Activated naive CD8-positive, alpha-beta T cell (primary cell): ENCODE measurements at regions not wholly inside any gene's neighbourhood (a gene's known extent, or its start where the extent isn't known, plus 50 kb on each side); places are given as distances from the start of the nearest gene placed in this dataset.
A peak's percentile ranks its signal among the peaks of the same experiment; 100 is the strongest.

Source experiments
- H3K27ac Mint-ChIP-seq: one replicate; pipeline ENCODE4 v1.8.0; 2021; ENCODE audit warnings: mixed read lengths
- H3K27me3 Mint-ChIP-seq: one replicate; pipeline ENCODE4 v1.8.0; 2021; ENCODE audit warnings: mixed read lengths
- H3K36me3 Mint-ChIP-seq: one replicate; pipeline ENCODE4 v1.8.0; 2021; ENCODE audit warnings: mixed read lengths
- H3K4me1 Mint-ChIP-seq: one replicate; pipeline ENCODE4 v1.8.0; 2021; ENCODE audit warnings: low read depth, mixed read lengths
- H3K4me3 Mint-ChIP-seq: one replicate; pipeline ENCODE4 v1.8.0; 2021; ENCODE audit warnings: mild to moderate bottlenecking, mixed read lengths
- H3K9me3 Mint-ChIP-seq: one replicate; pipeline ENCODE4 v1.8.0; 2021; ENCODE audit warnings: low read depth, mixed read lengths

DNA sequence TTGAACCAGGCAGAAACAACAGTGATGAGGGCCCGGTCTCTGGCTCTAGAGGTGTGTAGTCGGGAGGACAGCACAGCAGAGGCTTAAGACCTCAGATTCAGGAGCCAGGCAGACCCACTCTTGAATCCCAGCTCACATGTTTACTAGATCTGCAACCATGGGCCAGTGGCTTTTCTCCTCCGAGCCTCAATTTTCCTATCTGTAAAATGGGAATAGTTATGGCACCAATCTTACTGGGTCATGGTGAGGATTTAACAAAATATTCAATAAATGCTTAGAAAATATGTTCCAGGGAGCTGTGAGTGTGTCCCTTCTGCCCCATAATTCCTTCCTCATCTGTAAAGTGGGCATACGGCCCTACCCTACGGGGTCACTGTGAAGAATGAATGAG lies 506.9 kb downstream of the SHQ1 start:
- no peaks in the 10 kb centered on the region for H3K9me3 Mint-ChIP-seq
- no peak overlapping the region for H3K4me3 Mint-ChIP-seq
- H3K4me1 Mint-ChIP-seq = peaks cover 52% of the 10 kb centered on the region
- H3K27ac Mint-ChIP-seq = peak overlapping the region; percentile 47
- H3K27me3 Mint-ChIP-seq = no peaks in the 10 kb centered on the region
- no peaks in the 10 kb centered on the region for H3K36me3 Mint-ChIP-seq

DNA sequence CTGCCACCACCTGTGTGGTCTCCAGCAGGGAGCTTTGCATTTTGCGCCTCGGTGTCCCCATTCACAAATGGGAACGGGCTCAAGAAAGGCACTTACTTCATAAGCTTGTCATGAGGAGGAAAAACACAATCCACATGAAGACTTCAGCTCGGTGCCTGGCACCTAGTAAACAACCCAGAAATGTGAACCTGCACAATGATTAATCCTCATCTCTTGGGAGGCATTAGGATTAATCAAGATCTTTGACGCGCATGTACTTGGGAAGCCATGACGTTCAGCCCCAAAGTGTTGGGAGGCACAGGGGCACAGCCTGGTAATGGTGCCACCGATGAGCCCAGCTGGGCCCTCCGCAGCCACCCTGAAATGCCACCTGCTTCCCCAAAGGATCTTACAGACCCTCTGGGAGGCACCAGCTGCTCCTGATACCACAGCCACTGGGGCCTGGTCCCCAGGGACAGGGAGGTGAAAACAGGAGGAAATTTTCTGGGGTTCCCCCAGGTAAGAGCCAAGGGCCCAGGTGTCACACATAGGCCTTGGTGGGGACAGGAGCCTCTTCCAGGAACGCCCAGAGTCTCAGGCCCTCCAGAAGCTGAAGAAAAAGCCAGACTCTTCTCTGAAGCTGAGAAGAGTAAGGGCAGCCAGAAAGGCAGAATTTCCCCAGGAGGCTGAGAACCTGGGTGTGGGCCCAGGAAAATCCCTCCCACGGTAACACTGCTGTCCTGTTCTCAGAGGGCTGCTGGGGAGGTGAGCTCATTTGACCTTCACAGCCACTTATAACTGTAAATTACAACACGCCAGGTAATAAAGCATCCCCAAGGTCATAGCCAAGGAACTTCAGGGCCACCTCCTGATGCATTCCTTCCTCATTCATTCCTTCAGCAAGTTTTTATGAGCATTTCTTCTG lies 507.5 kb downstream of the SHQ1 start:
- peak overlapping the region; percentile 47 for H3K27ac Mint-ChIP-seq

DNA sequence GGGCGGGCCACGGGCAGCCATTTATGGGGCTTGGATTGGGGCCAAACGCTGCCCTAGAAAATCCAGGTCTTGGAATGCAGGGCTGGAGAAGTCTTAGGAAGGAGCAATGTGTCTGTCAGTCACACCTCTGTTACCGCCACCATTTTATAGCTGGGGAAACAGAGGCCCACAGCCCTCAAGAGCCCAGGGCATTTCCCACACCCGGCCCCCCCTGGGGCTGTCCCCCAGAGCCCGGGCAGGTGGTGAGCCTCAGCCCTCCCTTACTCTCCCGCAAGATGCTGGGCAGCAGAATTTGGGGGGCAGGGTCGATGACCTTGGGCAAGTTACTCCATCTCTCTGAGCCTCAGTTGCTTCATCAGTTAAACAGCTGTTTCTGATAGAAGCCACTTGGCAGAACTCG lies 508.2 kb downstream of the SHQ1 start:
- no peaks in the 10 kb centered on the region for H3K9me3 Mint-ChIP-seq
- H3K4me3 Mint-ChIP-seq = no peak overlapping the region
- H3K36me3 Mint-ChIP-seq = no peaks in the 10 kb centered on the region
- H3K4me1 Mint-ChIP-seq = peaks cover 38% of the 10 kb centered on the region
- H3K27ac Mint-ChIP-seq = no peak overlapping the region
- no peaks in the 10 kb centered on the region for H3K27me3 Mint-ChIP-seq

More for the DNA sequence above, 507.5 kb downstream of the SHQ1 start:
- Mint-ChIP-seq H3K9me3 (no peaks in the 10 kb centered on the region), H3K4me3 (no peak overlapping the region), H3K4me1 (peaks cover 45% of the 10 kb centered on the region), H3K36me3 (no peaks in the 10 kb centered on the region), H3K27me3 (no peaks in the 10 kb centered on the region)

DNA sequence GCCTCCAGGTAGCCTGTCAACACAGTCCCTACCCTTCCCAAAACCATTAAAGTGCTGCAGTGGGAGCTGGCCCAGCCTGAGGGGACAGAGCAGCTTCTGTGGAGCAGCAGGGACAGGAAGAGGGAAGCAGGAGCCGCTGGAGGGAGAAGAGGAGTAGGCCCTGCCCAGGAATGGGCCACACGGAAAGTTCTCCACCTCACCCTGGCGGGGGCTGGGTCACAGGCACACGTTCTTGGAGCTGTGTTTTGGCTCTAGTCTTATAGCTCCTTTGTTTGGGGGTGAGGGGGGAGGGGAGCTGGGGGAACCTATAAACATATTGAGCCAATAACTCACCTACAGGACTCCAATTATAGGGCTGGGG lies 508.6 kb downstream of the SHQ1 start:
- H3K27ac Mint-ChIP-seq = no peak overlapping the region

DNA sequence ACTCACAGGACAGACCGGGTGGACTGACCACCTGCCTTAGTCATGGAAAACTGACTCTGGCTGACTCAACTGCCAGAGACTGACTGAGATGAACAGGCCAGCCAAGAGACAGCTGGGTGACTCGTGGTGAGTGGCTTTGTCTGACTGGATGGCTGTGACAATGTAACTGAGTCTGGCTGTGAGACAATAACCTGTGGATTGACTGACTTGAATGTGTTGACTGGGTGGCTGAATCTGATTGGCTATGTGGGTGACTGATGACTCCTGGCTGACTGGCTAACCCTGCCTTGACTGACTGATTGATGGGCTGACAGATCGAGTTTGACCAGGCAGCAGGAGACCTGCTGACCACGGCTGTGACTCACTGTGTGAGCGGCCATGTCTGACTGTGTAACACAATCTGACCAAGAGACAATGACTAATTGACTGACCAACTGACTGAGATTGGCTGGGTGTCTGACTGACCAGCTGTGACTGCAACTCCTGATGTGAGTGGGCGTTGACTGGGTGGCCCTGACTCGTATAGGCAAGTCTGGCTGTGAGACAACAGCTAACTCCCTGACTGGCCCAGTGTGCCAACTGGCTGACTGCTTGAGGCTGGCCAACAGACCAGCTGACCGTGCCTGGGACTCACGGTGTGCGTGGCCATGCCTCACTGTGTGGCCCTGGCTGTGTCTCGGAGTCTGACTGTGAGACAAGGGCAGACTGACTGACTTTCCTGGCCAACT lies 509.1 kb downstream of the SHQ1 start:
- Mint-ChIP-seq H3K4me1 (peaks cover 29% of the 10 kb centered on the region), H3K27ac (no peak overlapping the region)

More for the DNA sequence above, 508.6 kb downstream of the SHQ1 start:
- no peaks in the 10 kb centered on the region for H3K9me3 Mint-ChIP-seq
- H3K36me3 Mint-ChIP-seq = no peaks in the 10 kb centered on the region
- H3K4me1 Mint-ChIP-seq = peaks cover 34% of the 10 kb centered on the region
- H3K4me3 Mint-ChIP-seq = no peak overlapping the region
- no peaks in the 10 kb centered on the region for H3K27me3 Mint-ChIP-seq

DNA sequence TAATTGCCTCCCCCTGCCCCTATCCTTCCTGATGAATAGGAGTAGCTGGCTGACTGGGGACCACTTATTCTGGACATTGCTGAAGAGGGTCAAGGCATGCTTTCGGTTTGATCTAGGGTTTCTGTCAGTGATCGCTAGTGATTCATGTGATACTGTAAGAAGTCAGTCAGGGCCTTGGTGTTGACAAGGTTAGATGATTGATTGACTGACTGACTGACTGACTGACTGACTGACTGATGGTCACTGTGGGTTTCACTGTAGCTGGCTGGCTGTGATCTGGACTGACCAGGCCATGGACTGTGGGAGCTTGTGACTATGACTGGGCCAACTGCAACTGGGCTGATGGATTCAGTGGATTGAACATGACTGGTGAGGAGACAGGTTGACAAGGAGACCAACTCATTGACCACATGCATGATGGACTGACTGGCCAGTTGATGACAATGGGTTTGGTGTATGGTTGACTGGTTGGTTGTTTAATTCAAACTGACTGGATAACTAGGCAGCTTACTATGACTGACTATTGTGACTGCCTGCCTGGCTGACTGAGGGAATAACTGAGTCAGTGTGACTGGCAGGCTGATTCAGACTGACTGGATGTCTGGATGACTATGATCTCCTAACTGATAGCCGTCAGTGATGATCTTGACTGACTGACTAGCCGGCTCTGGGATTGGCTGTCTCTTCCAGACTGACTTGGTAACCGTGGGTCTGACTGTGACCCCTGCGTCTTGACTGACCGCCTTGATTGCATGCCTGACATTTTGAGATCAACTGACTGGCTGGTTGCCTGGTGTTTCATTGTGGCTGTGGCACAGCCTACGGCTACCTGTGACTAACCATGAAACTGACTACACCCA lies 509.9 kb downstream of the SHQ1 start:
- Mint-ChIP-seq H3K4me1 (peaks cover 21% of the 10 kb centered on the region), H3K9me3 (no peaks in the 10 kb centered on the region), H3K36me3 (no peaks in the 10 kb centered on the region), H3K27me3 (no peaks in the 10 kb centered on the region), H3K4me3 (no peak overlapping the region), H3K27ac (no peak overlapping the region)

More for the DNA sequence above, 509.1 kb downstream of the SHQ1 start:
- H3K9me3 Mint-ChIP-seq = no peaks in the 10 kb centered on the region
- H3K27me3 Mint-ChIP-seq = no peaks in the 10 kb centered on the region
- no peak overlapping the region for H3K4me3 Mint-ChIP-seq
- no peaks in the 10 kb centered on the region for H3K36me3 Mint-ChIP-seq

DNA sequence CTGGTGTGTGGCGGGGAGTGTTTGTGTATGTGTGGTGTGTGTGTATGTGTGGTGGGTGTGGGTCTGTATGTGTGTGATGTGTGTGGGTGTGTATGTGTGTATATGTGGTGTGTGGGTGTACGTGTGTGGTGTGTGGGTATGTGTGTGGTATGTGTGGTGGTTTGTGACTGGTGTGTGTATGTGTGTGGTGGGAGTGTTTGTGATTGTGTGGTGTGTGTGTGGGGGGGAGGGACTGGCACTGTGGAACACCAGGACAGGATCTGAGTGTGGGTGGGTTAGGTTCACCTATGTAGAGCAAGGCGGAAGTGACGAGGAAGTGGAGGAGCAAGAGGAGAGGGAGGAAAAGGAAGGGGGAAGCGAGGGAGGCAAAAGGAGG lies 510.8 kb downstream of the SHQ1 start:
- Mint-ChIP-seq H3K27ac (no peak overlapping the region), H3K36me3 (no peaks in the 10 kb centered on the region), H3K27me3 (no peaks in the 10 kb centered on the region), H3K4me3 (no peak overlapping the region), H3K4me1 (peaks cover 12% of the 10 kb centered on the region), H3K9me3 (no peaks in the 10 kb centered on the region)

DNA sequence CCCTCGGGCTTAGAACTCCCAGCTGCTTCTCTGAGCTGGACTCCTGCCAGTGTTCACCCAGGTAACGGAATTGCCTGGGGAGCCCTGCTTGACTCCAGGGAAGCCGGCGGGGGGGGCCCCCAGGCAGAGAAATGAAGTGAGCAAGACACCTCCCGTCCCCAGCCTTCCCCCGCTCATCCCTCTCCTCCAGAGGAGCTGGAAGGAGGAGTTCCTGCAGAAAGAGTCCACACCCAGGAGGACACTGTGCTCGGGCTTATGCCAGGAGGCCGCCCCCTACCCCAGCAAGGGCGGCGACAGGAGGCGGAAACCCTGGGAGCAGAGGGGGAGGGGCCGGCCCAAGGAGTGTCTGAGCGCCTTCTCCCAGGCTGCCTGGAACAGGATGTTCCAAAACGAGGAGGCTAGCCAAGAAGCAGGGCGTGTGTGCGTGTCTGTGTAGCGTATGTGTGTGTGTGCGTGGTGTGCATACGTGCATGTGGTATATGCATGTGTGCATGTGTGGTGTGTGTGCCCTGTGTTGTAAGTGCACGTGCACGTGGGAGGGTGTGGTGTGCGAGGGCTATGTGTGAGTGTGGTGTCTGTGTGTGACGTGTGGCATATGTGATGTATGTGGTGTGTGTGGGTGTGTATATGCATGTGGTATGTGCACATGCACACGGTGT lies 511.3 kb downstream of the SHQ1 start:
- Mint-ChIP-seq H3K4me3 (no peak overlapping the region), H3K27ac (no peak overlapping the region), H3K27me3 (no peaks in the 10 kb centered on the region), H3K9me3 (no peaks in the 10 kb centered on the region), H3K4me1 (peaks cover 9% of the 10 kb centered on the region), H3K36me3 (no peaks in the 10 kb centered on the region)

DNA sequence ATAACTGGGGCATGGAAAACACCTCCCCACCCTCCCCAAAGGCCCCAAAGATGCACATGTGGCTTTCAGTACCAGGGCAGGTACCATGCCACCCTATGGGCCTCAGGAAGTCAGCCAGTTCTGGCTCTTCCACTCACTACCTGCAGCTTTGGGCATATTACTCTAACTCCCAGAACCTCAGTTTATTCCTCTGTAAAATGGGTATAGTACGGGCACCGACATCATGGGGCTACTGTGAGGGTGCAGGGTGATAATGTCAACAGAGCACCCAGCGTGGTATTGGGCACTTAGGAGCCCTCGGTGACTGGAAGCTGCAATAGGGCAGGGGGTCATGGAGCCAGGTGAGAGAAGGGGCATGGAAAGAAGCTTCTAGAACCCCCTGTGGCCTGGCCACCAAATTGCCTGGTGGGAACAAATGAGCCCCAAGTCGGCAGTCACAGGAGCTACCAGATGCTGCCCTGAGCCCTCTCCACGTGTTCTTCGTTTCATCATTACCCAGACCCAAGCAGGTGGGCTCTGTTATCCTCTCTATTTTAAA lies 512.1 kb downstream of the SHQ1 start:
- no peaks in the 10 kb centered on the region for H3K9me3 Mint-ChIP-seq

DNA sequence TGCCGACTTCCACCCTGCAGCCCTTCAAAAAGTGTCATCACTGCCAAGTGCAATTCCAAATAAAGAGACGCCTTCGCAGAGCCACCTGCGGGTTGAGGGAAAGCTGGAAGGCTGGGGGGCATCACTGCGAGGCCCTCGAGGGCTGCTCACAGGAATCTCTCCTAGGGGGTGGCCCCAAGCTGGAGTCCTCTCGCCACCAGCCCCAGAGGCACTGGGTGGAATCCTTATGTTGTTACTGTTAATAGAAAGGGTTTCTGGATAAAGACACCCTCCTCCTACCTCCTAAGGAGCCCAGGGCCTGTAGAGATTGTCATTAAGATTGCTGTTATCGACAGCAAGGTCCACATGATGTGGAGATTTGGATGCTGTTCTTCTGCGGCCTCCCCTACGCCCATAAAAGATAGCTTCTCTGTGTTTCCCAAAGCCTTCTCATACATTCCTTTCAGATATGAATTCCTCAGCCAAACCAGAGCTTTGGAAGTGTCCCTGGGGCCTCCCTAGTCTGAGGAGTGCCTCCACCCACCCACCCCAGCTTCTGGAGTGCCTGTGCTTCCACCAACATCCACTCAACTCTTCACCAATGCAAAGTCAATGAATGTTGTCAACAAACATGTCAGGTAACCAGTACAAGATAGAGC lies 512.7 kb downstream of the SHQ1 start:
- H3K27me3 Mint-ChIP-seq = no peaks in the 10 kb centered on the region
- no peaks in the 10 kb centered on the region for H3K4me1 Mint-ChIP-seq
- H3K4me3 Mint-ChIP-seq = no peak overlapping the region
- H3K36me3 Mint-ChIP-seq = no peaks in the 10 kb centered on the region
- no peaks in the 10 kb centered on the region for H3K9me3 Mint-ChIP-seq
- H3K27ac Mint-ChIP-seq = no peak overlapping the region

More for the DNA sequence above, 512.1 kb downstream of the SHQ1 start:
- H3K27me3 Mint-ChIP-seq = no peaks in the 10 kb centered on the region
- H3K4me1 Mint-ChIP-seq = peaks cover 2% of the 10 kb centered on the region
- H3K4me3 Mint-ChIP-seq = no peak overlapping the region
- no peak overlapping the region for H3K27ac Mint-ChIP-seq
- no peaks in the 10 kb centered on the region for H3K36me3 Mint-ChIP-seq

DNA sequence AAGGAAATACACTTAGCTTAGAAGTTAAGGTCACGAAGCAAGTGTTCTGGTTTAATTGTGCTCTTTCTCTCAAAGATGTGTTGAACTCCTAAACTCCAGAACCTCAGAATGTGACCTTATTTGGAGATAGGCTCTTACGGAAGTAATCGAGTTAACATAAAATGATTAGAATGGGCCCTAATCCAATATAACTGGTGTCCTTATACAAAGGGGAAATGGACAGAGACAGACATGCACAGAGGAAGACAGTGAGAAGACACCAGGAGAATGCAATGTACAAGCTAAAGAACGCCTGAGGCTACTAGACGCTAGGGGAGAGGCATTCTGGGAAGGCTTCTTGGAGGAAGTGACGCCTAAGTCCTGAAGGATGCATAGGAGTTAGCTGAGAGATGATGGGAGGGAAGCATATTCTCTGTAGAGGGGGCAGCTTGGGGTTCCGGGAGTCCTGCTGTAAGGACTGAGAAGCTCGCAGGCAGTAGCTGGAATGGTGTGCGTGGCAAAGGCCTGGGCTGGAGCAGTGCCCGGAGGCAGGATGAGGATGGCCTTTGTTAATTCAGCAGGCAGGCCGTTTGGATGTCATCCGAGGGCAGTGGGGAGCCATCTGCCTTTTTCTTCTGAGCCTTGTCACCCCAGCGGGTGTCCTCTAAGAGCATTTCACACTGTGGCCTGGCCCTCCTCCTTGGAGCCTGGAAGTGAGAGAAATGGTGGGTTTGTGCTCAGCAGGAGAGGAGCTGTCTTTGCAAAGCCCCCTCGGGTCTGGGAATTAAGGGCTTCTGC lies 513.4 kb downstream of the SHQ1 start:
- Mint-ChIP-seq H3K27me3 (no peaks in the 10 kb centered on the region), H3K4me1 (no peaks in the 10 kb centered on the region), H3K9me3 (no peaks in the 10 kb centered on the region), H3K27ac (no peak overlapping the region), H3K36me3 (no peaks in the 10 kb centered on the region), H3K4me3 (no peak overlapping the region)

DNA sequence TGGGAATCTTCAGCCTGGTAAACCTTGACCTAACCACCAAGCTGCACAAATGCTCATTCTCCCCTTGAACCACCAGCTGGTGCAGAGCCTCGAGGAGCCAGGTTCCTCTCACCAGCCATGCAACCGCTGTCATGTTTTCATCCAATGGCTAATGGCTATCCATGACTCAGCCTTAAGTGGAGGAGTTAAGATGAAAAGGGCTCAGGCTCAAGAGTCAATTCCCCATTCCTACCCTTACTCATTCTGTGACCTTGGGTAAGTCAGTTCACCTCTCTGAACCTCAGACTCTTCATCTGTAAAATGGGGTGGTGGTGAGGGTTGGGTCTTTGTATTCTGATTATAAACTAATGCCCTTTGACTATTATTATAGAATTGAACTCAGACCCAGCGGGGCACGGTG lies 515.6 kb downstream of the SHQ1 start:
- peaks cover 2% of the 10 kb centered on the region for H3K4me1 Mint-ChIP-seq
- H3K27ac Mint-ChIP-seq = no peak overlapping the region
- no peaks in the 10 kb centered on the region for H3K27me3 Mint-ChIP-seq
- no peaks in the 10 kb centered on the region for H3K9me3 Mint-ChIP-seq
- H3K4me3 Mint-ChIP-seq = no peak overlapping the region
- H3K36me3 Mint-ChIP-seq = no peaks in the 10 kb centered on the region

DNA sequence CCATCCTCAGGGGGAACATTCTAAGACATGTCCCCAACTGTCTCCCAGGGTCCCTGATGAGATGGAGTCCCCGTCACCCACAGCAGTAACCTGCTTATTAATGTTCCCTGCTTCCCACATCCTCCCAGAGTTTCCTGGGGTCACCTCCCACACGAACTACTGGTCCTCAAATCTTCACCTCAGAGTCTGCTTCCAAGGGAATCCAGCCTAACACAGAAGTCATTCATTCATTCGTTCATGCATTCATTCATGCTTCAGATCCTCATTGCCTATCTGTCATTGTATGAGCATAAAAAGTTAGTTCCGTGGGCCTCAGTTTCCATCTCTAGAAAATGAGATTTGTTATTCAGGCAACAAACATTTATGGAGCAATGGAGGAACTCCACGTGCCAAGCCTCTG lies 516.2 kb downstream of the SHQ1 start:
- no peak overlapping the region for H3K4me3 Mint-ChIP-seq
- H3K27me3 Mint-ChIP-seq = no peaks in the 10 kb centered on the region
- H3K27ac Mint-ChIP-seq = no peak overlapping the region
- H3K4me1 Mint-ChIP-seq = peaks cover 2% of the 10 kb centered on the region
- H3K9me3 Mint-ChIP-seq = no peaks in the 10 kb centered on the region
- no peaks in the 10 kb centered on the region for H3K36me3 Mint-ChIP-seq
